ENCODE measurements at regions not wholly inside any gene's neighbourhood (a gene's known extent, or its start where the extent isn't known, plus 50 kb on each side); places are given as distances from the start of the nearest gene placed in this dataset.

DNA sequence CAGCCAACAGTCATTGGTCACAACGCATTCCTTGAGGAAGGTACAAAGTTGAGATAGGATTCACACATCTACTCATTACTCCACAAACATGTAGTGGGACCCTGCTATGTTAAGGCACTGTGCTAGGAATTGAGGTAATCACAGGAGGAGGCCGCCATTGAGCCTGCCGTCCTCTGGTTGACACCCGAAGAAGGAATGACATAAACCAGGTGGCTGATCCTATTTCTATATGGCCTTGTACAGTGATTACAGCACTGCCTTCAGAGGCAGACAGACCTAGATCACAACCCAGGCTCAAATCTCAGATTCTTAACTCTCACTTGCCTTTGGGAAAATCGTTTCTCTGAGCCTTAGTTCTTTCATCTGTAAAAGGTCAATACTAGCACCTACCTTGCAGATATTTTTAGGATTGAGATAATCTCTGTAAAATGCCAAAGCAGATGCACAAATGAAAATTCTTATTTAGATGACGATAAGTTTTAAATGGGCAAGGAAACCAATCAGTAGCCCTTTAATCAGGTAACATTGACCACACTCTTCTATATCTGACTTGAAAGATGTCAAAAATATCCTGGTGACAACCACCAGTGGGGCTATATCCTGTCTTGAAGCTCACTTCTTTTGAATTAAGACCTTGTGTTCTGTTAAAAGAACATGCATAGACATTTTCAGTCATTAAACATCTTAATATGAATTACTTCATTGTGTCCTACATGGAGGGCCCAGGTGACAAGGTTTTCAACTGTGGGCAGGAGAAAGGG lies 251.6 kb downstream of the KCTD12 start:
- TF ChIP-seq GATA3 (IDR thresholded peaks at IDR 0.05; ENCODE audit: low read depth, low read length) (no peak), GATA2 (IDR thresholded peaks at IDR 0.05; ENCODE audit: low read depth, low read length) (no peak)

DNA sequence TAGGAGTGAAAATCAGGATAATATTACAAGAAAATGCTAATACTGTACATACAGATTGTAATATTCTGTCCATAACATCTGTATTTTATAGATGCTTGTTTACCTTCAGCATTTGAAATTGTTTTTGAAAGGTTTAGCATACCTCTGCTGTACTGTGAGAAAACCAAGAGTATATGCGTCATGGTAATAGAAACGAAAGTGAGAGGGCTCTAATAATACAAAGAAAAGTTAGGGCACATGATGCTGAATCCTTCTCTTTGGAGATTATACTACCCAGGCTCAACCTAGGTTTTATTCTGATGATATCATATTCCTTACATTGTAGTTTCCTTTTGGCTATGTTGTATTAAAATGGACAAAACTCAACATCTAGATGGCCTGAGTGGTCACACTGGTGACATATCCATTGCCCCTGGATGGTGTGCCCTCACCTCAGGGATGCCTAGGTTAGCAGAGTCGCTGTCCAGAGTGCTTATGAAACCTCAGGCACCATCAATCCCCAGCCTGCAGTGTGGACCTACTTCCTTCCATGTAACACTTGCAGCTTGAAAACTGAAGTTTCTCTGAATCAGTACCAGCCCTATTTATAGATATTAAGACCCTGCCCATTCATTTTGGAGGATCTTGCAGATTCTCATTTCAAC lies 253.7 kb downstream of the KCTD12 start:
- no peak for TF ChIP-seq GATA2 (IDR thresholded peaks at IDR 0.05; ENCODE audit: low read depth, low read length)
- TF ChIP-seq GATA3 (IDR thresholded peaks at IDR 0.05; ENCODE audit: low read depth, low read length), result no peak

DNA sequence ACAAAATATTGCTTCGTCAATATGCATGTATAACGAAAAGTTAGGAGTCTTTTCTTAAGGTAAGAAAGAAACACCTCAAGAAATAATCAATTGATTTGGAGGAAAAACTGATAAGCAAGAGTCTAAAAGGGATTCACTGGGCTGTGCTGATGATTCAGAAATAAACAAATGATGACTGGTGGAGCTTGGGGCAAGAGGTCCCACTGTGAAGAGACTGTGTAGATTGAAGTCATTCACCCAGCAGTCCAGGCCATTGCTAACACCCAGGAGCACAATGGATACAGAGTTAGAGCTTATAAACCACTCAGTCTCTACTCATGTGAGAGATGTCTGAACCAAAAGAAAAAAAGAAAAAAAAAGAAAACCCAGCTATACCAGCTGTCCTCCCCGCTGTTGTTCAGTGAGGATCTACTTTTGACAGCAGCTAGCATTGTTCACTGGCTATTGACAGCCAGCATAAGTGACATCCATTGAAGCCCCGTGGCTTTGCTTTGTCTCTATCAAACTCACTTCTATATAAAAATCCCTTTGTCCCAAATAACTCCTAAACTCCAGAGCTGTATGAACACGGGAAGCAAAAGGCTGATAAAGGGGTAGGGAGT lies 255.5 kb downstream of the KCTD12 start:
- no peak for TF ChIP-seq GATA3 (IDR thresholded peaks at IDR 0.05; ENCODE audit: low read depth, low read length)
- TF ChIP-seq GATA2 (IDR thresholded peaks at IDR 0.05; ENCODE audit: low read depth, low read length), result no peak

DNA sequence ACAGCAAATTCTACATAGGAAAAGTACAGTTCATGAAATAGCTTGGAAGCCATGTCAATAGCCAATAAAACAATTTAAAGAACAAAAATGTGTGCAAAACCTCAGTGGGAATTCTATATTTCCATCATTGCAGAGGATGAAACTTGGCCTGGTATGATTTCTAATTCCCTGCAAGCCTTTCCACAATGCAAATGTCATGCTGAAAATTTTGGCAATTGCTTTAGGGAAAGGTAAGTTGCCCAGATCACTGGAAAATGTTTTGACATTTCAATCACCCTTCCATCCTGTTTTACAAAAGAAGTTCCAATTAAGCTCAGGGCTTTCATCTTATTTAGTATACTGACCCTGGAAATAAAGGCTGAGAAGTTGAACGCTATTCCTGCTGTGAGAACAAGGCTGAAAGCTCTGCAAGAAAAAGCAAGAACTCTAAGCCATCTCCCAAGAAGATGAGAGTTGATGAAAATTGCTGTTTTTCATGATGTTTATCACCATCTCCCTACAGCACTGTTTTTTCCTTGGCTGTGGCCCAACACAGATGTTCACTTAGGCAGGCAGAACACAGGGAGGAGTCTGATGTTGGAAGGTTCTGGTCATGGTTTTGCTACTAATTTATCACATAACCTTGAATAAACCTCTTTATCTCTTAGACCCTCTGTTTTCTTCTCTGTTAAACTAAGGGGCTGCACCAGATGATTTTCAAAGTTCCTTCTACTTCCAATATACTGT lies 263.7 kb downstream of the KCTD12 start:
- TF ChIP-seq GATA3 (IDR thresholded peaks at IDR 0.05; ENCODE audit: low read depth, low read length) (peak; percentile 44; the same call in 1 of the 2 replicates), GATA2 (IDR thresholded peaks at IDR 0.05; ENCODE audit: low read depth, low read length) (peak; percentile 54; the same call in 1 of the 2 replicates)

DNA sequence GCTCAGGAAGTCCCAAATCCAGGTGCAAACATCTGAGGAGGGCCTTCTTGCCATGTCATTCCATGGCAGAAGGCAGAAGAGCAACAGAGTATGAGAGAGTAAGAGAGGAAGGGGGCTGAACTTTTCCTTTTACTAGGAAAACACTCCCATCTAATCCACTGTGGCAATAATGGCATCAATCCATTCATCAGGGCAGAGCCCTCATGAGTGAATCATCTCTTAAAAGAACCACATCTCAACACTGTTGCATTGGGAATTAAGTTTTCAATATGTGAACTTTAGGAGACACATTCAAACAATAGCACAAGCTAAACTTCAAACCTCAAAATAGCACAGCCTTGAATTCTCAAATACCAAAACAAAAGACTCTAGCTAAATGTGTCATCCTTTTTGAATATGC lies 264.5 kb downstream of the KCTD12 start:
- no peak for TF ChIP-seq GATA2 (IDR thresholded peaks at IDR 0.05; ENCODE audit: low read depth, low read length)
- no peak for TF ChIP-seq GATA3 (IDR thresholded peaks at IDR 0.05; ENCODE audit: low read depth, low read length)

DNA sequence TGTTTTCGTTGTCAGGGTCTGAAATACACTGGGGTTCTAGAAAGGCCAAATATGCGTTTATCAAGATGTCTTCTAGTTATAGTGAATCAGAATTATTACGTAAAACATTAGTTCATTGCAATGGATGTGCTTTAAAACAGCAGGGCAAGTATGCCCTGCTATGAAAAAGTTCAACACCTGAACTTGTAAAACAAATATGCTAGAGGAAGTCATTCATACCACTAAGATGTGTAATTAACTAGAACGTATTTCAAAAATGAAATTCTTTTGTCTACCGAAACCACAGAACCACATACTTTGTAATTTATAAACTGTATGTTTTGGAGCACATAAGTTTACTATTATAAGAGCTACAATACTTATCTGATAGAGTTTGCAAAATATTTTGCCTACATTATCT lies 266.2 kb downstream of the KCTD12 start:
- no peak for TF ChIP-seq GATA2 (IDR thresholded peaks at IDR 0.05; ENCODE audit: low read depth, low read length)
- no peak for TF ChIP-seq GATA3 (IDR thresholded peaks at IDR 0.05; ENCODE audit: low read depth, low read length)

DNA sequence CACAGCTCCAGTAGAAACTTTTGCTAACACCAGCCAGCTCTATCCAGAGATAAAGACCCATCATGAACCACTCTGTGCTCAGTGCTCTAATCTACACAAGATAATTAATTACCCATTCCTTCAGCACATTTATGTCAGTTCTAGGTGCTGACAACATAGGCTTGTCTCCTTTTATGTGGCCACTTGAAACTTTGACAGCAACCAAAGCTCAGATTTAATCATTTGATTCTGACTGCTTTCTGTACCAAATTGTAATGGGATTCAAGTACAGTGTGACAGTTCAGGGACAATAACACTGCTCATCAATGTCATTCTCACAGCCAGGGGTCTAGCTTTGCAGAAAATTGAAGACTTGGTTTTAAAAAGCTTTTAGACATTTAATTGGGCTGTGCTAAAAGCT lies 266.6 kb downstream of the KCTD12 start:
- no peak for TF ChIP-seq GATA3 (IDR thresholded peaks at IDR 0.05; ENCODE audit: low read depth, low read length)
- TF ChIP-seq GATA2 (IDR thresholded peaks at IDR 0.05; ENCODE audit: low read depth, low read length), result no peak

DNA sequence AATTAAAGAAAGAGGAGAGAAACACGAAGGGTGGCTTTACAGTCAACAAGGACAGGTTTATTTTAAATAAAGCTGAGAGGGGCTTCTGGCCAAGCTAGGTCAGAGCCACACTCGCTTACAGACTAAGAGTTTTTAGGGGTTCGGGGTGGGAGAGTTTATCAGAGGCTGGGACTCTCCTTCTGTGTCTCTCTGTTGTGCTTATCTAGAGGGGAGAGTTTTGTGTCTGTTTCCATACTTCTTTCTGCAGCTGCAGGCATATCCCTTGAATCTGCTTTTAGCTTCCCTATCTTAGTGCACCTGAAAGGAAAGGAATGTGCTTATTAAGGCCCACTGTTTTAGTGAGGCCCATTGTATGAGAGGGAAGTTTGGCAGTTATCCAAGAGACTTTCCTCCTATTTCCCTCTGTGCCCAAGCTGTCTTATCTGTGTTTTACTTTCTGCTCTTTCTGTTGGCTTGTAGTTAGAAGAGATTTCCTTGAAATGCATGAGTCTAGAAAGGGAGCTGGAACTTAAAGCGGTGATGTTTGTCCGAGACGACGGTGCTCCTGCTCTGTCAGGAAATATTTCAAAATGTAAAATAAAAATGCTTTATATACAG lies 275.3 kb downstream of the KCTD12 start:
- TF ChIP-seq GATA2 (IDR thresholded peaks at IDR 0.05; ENCODE audit: low read depth, low read length), result no peak
- TF ChIP-seq GATA3 (IDR thresholded peaks at IDR 0.05; ENCODE audit: low read depth, low read length), result no peak

DNA sequence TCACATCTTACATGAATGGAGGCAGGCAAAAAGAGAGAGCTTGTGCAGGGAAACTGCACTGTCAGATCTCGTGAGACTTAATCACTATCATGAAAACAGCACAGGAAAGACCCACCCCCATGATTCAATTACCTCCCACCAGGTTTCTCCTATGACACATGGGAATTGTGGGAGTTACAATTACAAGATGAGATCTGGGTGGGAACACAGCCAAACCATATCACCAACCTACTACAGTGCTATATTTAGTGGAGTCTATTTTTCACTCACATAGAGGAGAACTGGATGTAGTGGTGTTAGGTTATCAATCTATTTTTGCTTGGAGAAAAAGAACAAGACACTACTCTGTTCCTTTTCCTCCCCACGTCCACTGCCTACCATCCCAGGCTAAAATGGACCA lies 276.6 kb downstream of the KCTD12 start:
- TF ChIP-seq GATA3 (IDR thresholded peaks at IDR 0.05; ENCODE audit: low read depth, low read length), result no peak
- no peak for TF ChIP-seq GATA2 (IDR thresholded peaks at IDR 0.05; ENCODE audit: low read depth, low read length)

DNA sequence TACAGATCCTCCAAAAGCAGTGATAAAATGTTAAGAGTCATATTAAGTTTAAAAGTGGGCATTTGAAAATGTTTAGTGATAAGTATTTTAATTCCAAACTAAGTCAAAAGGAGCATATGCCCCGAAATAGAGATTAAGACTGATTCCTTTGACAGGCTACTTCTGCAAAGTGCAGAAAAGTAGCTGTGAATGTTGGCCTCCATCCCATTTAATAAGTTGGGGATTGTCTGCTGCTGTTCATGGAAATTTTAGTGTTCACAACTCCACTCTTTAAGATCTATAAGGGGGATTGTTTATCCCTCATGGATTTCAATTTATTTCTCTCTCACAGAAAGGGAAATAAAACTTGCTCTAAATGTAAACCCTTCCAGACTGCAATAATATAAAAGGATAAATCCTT lies 278.3 kb downstream of the KCTD12 start:
- no peak for TF ChIP-seq GATA2 (IDR thresholded peaks at IDR 0.05; ENCODE audit: low read depth, low read length)
- TF ChIP-seq GATA3 (IDR thresholded peaks at IDR 0.05; ENCODE audit: low read depth, low read length), result no peak

DNA sequence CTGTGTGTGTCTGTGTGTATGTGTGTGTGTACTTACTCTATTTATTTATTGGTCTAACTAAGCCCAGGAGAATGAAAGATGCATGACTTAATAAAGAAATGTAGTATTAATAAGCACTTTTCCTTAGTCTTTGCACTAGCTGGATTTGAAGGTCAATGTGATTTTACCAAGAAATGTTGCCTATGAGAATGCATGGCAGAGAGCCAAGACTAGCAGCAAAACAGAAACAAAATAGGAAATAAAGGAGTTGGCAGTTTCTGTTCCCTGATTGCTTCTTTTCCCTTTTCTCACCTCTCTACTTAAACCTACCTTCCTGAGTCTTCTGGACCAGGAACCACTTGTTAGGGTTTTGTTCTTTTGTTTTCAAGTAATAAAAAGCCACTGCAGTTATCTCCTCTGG lies 286.1 kb downstream of the KCTD12 start:
- TF ChIP-seq GATA2 (IDR thresholded peaks at IDR 0.05; ENCODE audit: low read depth, low read length) (no peak), GATA3 (IDR thresholded peaks at IDR 0.05; ENCODE audit: low read depth, low read length) (no peak)

DNA sequence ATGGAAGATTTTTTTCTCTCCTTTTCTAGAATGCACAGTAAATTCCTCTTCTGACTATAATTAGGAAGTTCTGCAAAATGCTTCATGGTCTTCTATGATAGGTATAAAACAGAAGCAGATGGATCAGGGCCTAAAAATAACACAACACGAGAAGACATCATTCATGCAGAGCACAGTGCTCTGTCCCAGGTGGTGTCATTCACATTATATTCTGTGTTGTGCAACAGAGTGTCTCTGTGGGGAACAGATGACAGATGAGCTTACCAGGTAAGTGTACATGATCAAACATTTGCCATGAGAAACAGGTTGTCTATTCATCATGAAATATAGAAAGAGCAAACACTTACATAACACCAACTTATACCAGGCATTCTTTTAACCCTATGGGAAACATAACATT lies 288.3 kb downstream of the KCTD12 start:
- no peak for TF ChIP-seq GATA2 (IDR thresholded peaks at IDR 0.05; ENCODE audit: low read depth, low read length)
- TF ChIP-seq GATA3 (IDR thresholded peaks at IDR 0.05; ENCODE audit: low read depth, low read length), result no peak

DNA sequence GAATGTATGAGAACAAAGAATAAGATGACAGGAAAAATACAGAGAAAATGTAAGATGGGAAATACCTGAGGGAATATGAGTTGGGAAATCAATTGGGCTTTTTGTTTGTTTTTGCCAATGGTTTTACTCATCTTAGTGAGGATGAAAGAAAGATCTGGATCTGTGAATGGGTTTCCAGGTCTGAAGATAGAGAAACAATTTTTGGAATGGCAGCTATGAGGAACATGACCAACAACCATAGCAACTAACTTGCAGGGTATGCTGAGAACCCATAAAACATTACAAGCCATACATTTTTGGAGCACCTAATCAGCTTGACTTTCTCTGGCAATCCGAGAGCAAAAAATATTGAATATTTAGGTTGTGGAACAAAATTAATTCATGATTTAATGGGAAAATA lies 290.0 kb downstream of the KCTD12 start:
- TF ChIP-seq GATA3 (IDR thresholded peaks at IDR 0.05; ENCODE audit: low read depth, low read length) (no peak), GATA2 (IDR thresholded peaks at IDR 0.05; ENCODE audit: low read depth, low read length) (no peak)

DNA sequence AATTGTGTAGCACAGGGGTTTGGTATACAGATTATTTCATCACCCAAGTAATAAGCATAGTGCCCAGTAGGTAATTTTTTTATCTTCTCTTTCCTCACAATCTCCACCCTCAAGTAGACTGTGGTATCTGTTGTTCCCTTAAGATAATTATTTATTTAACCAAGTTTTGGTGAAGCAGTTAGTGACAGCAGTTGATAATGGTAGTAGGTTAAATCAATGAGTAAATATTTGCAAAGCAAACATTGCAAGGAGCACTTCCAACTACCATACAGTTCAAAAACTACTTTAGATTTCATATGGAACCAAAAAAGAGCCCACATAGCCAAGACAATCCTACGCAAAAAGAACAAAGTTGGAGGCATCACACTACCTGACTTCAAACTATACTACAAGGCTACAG lies 291.8 kb downstream of the KCTD12 start:
- TF ChIP-seq GATA3 (IDR thresholded peaks at IDR 0.05; ENCODE audit: low read depth, low read length) (no peak), GATA2 (IDR thresholded peaks at IDR 0.05; ENCODE audit: low read depth, low read length) (no peak)
